ENCODE measurements at regions not wholly inside any gene's neighbourhood (a gene's known extent, or its start where the extent isn't known, plus 50 kb on each side); places are given as distances from the start of the nearest gene placed in this dataset.

- TF ChIP-seq YY1 (IDR thresholded peaks at IDR 0.05; ENCODE audit: low read depth, low read length) (no peak), CBX5 (IDR thresholded peaks at IDR 0.05; ENCODE audit: low read depth, low read length) (no peak), E2F6 (IDR thresholded peaks at IDR 0.05) (no peak), BCL11A (IDR thresholded peaks at IDR 0.05; ENCODE audit: low read depth in 2 of 2, low read length in 2 of 2) (no peak), RFX5 (IDR thresholded peaks at IDR 0.05; ENCODE audit: borderline replicate concordance, low read depth, low read length) (no peak), POLR2A (IDR thresholded peaks at IDR 0.05; ENCODE audit: control extremely low read depth in 1 of 2, low read depth in 2 of 2, low read length in 2 of 2) (no peak), SP1 (IDR thresholded peaks at IDR 0.05; ENCODE audit: low read depth, low read length) (no peak), JUND (IDR thresholded peaks at IDR 0.05; ENCODE audit: low read length) (no peak), NRF1 (IDR thresholded peaks at IDR 0.05; ENCODE audit: low read depth, low read length) (no peak), TEAD4 (IDR thresholded peaks at IDR 0.05; ENCODE audit: low read depth, low read length) (no peak), ASH2L (IDR thresholded peaks at IDR 0.05; ENCODE audit: low read length) (no peak), HDAC2 (IDR thresholded peaks at IDR 0.05; ENCODE audit: borderline replicate concordance in 1 of 2, low read depth in 2 of 2, low read length in 2 of 2) (no peak)
- H2BK20ac ChIP-seq (ENCODE audit: low read length) = no peak overlapping the region
- DNase-seq (ENCODE audit: low read depth in 1 of 2, low spot score in 2 of 2) (no peak), FAIRE-seq (no peak)
- H3K4me1 ChIP-seq (replicated peaks in 1 of 4; ENCODE audit: control insufficient read depth in 3 of 4, insufficient read depth in 4 of 4, low read length in 3 of 4) = no peaks in the 10 kb centered on the region
- no peak overlapping the region for H4K5ac ChIP-seq (ENCODE audit: insufficient read length, low read depth, low read length)
- ChIA-PET CTCF (ENCODE audit: partially characterized antibody) (interaction anchor here (0.9 kb wide), 1 partner anchor 43 kb away, joined by 3 read pairs; no protein-coding TSS in a partner anchor), POLR2A (ENCODE audit: partially characterized antibody) (no interaction called here)
- H3K4ac ChIP-seq (replicated peaks; ENCODE audit: insufficient read length, low read depth, low read length) = no peak overlapping the region
- no peak overlapping the region for H3K56ac ChIP-seq (replicated peaks; ENCODE audit: insufficient read length, low read depth, low read length)
- no peaks in the 10 kb centered on the region for H3K23me2 ChIP-seq (ENCODE audit: low read depth, low read length)
- H2AFZ ChIP-seq (ENCODE audit: low read length) = no peak overlapping the region
- no peaks in the 10 kb centered on the region for H4K20me1 ChIP-seq (replicated peaks in 1 of 2; ENCODE audit: control insufficient read depth in 1 of 2, insufficient read depth in 2 of 2, low read length in 2 of 2)
- no peaks in the 10 kb centered on the region for H3K79me2 ChIP-seq (ENCODE audit: control insufficient read depth in 1 of 2, insufficient read depth in 2 of 2, low read length in 2 of 2)
- H3K36me3 ChIP-seq (ENCODE audit: control insufficient read depth in 2 of 4, insufficient read depth in 4 of 4, low read length in 3 of 4) = no peaks in the 10 kb centered on the region
- no peak overlapping the region for H2BK15ac ChIP-seq (ENCODE audit: low read length)
- H3K4me3 ChIP-seq (ENCODE audit: extremely low read depth in 1 of 4, insufficient read depth in 2 of 4, low read depth in 3 of 4, low read length in 4 of 4) = no peak overlapping the region
- H4K91ac ChIP-seq (replicated peaks; ENCODE audit: insufficient read length, low read length) = no peak overlapping the region
- H3K9me3 ChIP-seq (ENCODE audit: insufficient read depth in 2 of 2, low read depth in 1 of 2, low read length in 1 of 2) = no peaks in the 10 kb centered on the region
- WGBS, 2 experiments (ENCODE audit: extremely low coverage in 1 of 2, insufficient coverage in 1 of 2, insufficient read length in 1 of 2, insufficient replicate concordance in 2 of 2, low coverage in 1 of 2, low lambda C conversion rate in 2 of 2, missing lambda C conversion rate in 1 of 2) = 88% methylated on average over 4 of the region's 4 CpGs; no CpG with 5 or more reads in 1 of the 2 experiments
- no peak overlapping the region for H2BK5ac ChIP-seq (ENCODE audit: low read depth, low read length)
- H3K27ac ChIP-seq (ENCODE audit: low read depth, low read length) = no peak overlapping the region
- H3K79me1 ChIP-seq (ENCODE audit: low read depth, low read length) = no peaks in the 10 kb centered on the region
- no peak overlapping the region for H2AK5ac ChIP-seq (ENCODE audit: low read depth, low read length)
- H2BK120ac ChIP-seq (replicated peaks; ENCODE audit: low read depth, low read length) = no peak overlapping the region
- H4K8ac ChIP-seq (ENCODE audit: extremely low read depth, insufficient read depth, low read length) = no peak overlapping the region; the same call in 1 of the 2 replicates
- no peak overlapping the region for H3K4me2 ChIP-seq (ENCODE audit: insufficient read depth in 1 of 2, low read depth in 2 of 2, low read length in 2 of 2)
- no peak overlapping the region for H3K9ac ChIP-seq (replicated peaks in 1 of 4; ENCODE audit: extremely low read depth in 1 of 4, low read depth in 3 of 4, low read length in 3 of 4)
- H3K23ac ChIP-seq (ENCODE audit: insufficient read length) = no peak overlapping the region
- H3K27me3 ChIP-seq (replicated peaks in 1 of 4; ENCODE audit: control insufficient read depth in 3 of 4, extremely low read depth in 1 of 4, insufficient read depth in 3 of 4, low read length in 3 of 4) = no peaks in the 10 kb centered on the region
- no peak overlapping the region for H3K18ac ChIP-seq (ENCODE audit: extremely low read depth, low read length)
- H3K14ac ChIP-seq (ENCODE audit: insufficient read length) = no peak overlapping the region
- no peak overlapping the region for H2BK12ac ChIP-seq (ENCODE audit: low read depth, low read length)
Observed at GRCh38 chr6:77561768-77562314, 91.0 kb upstream of the MEI4 start.
